ENCODE measurements at regions not wholly inside any gene's neighbourhood (a gene's known extent, or its start where the extent isn't known, plus 50 kb on each side); places are given as distances from the start of the nearest gene placed in this dataset.

DNA sequence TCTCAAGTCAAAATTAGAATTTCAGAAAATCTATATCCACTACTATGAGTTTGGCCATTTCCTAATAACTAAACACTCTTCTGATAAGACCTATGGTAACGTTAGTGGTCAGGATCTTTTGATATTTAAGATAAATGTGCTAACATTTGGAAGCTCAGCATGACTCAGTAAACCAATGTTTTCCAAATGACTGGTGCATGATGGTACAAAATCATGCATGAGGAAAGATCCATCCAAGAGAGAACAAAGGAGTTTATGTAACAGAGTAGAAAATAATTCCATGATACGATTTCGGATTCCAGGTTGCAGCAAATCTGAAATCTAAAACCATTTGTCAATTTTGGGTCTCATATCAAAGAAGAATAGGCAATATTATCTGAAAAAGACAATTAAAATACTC, 279.2 kb downstream of the NSG2 start:
- H3K4me3 ChIP-seq, result no peak overlapping the region
- H3K27ac ChIP-seq, result no peak overlapping the region

DNA sequence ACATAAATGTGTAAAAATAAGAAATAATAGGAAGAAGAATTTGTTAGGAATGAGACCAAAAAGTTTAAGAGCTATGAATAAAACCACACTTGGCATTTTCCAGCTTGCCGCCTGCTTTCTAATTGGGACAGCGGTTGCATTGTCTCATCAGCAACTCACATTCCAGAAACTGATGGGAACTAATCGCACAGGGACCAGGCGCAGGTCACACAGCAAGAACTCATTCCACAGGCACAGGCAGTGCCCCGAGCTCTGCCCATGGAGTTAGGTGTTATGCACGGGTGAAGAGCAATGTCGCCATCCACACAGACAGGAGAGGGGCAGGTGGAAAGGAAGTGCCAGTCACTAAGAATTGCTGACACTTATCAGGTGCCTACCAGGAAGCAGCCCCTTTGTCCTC, 279.9 kb downstream of the NSG2 start:
- H3K27ac ChIP-seq, result no peak overlapping the region
- H3K4me3 ChIP-seq, result no peak overlapping the region

DNA sequence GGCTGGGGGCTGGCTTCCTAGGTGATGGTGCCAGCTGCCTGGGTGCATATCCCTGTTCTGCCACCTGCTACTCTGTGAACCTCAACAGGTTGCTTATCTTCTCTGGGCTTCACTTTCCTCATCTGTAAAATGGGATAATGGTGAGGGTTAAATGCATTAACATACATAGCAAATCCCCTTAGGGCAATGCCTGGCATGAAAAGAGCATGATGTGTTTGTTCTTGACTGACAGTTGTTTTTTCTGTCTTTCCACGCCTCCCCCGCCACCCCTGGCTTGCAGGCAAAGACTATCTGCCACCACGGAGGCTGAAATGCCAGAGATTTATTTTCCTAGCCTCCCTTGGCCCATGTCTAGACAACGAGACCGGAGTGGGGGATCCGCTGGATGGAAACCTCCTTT, 280.5 kb downstream of the NSG2 start:
- H3K27ac ChIP-seq, result no peak overlapping the region
- H3K4me3 ChIP-seq, result no peak overlapping the region

DNA sequence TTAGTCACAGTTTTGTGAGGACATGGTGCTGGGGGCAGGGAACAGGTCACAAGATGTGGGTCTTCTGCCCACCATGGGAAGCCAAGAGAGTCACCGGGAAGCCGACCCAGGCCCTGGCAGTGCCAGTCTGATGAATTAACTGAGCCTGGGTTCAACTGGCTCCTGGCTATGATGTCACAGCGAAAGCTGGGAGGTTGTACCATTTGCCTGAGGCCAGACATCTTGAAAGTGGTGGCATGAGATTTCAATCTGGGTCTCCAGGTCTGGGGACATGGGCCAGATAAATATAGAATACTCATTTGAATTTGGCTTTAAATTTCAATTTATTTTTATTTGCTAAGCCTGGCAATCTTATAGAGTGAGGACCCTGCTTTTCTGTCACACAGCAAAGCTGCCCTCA, 280.9 kb downstream of the NSG2 start:
- Histone ChIP-seq H3K27ac (no peak overlapping the region), H3K4me3 (no peak overlapping the region)

DNA sequence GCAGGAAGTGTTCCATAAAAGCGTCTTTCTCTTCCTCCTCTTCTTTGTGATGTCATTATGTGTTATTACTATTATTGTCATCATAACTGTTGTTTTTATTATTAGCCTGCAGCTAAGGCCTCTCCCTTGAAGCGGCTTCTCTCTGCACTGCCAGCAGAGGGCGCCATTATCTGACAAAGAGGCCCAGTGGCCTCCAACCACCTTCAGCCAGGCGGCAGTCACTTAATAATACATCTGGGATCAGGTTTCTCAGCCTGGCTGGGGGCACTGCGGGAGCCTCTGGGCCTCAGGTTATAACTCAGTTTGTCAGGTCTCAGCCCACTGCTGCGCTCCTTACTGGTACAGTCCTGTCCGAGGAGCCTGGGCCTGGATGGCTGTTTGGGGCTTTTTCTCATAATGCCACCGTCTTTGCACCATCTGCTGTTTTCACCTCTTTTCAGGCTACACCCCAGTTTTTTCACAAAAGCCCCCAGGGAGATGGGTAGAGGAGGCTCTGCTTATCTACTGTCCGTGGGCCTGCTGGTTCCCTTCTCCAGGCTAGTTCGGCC, 281.9 kb downstream of the NSG2 start:
- Histone ChIP-seq H3K4me3 (no peak overlapping the region), H3K27ac (peak overlapping the region in 1 of 21 experiments; percentile 76)

DNA sequence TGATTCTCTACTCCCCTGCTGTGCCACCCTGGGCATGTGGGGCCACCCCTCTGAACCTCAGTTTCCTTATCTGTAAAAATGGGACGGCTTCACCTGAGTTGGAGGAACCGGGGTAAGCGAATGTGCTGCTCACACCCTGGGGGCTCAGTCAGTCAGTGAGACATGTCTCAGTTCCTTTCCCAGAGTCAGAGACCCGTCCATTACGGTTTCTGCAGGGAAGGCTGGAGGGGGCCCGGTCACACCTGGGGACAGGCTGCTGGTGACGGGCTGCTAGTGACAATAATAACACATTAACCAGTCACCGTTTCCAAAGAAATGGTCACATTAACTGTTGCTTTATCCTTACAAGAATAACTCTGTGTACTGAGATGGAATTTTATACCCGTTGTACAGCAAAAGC, 282.4 kb downstream of the NSG2 start:
- Histone ChIP-seq H3K27ac (peak overlapping the region in 1 of 21 experiments; percentile 76), H3K4me3 (no peak overlapping the region)

DNA sequence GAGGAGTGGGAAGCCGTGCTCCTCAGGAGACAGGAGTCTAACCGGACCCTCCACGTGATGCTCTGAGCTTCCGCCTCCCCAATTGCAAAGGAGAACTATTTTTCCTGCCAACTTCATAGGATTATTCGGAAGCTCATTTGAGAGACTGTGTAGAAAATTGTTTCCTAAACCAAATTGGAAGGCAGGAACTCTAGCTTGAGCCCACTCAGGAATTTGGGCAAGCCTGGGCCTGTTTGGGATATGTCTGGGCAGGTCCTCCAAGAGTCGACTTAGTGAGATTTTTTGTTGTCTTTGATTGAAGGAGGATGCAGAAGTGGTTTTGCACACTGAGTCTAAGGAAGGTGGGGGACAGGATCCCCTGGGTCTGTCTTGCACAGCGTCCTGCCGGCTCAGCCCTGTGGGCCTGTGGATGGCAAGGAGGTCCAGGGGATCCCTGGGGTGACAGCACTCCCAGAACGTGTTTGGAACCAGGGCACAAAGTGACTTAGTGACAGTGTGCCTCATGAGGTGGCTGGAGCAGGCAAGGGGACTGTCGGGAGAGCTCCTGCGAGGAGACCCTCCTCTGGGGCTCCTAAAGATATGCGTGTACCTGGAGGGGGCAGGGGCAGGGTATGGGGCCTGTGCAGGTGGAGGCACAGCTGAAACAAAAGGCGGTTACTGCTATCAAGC, 283.3 kb downstream of the NSG2 start:
- Histone ChIP-seq H3K4me3 (no peak overlapping the region), H3K27ac (peak overlapping the region in 2 of 21 experiments; percentile 31 to 76)

DNA sequence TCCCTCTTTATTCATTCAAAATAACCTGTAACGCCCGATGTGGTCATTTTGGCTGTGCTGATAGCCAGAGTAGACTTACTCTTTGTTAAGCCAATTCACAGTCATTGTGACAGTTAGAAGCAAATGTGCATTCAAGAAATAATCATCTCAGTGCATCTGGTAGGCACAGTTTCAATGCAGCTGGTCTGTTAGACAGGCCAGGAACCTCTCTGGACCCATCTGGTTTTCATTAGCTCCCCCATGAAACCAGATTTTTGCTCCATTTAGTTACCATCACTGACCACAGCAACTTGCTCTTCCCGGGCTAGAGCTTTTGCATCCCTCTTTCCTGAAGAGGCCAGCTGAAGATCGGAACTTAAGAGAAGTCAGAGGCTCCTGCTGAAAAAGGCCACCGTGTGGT, 284.2 kb downstream of the NSG2 start:
- Histone ChIP-seq H3K4me3 (no peak overlapping the region), H3K27ac (peak overlapping the region in 2 of 21 experiments; percentile 31 to 76)

DNA sequence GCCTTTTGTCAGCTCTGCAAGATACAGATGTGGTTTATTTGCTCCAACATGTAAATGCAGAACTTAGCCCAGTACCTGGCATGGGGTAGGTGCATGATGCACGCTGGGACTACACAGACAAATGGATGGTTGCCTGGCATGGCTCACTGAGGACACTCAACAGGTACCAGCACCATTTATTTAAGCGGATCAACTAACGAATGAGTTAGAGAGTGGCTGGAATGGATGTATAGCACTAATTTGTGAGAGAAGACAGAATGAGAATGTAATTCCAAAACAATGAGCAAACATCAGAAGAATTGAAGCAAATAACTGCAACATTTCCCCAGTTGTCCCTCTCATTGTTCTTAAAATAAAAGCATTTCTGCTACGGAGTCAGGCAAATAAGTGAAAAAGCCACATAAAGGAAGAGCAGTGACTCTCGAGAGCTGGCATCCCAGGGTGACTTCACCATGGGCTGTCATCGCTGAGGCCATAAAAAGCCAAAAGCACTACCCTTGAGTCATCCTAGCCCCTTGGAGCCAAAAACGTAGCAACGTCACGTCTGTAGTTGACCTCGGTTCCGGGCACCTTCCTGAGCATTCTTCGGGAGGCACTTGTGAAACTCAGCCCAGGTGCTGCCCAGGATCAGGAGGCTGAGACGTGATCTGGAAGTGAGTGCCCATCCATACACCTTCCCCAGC, 290.3 kb downstream of the NSG2 start:
- no peak overlapping the region for H3K27ac ChIP-seq

DNA sequence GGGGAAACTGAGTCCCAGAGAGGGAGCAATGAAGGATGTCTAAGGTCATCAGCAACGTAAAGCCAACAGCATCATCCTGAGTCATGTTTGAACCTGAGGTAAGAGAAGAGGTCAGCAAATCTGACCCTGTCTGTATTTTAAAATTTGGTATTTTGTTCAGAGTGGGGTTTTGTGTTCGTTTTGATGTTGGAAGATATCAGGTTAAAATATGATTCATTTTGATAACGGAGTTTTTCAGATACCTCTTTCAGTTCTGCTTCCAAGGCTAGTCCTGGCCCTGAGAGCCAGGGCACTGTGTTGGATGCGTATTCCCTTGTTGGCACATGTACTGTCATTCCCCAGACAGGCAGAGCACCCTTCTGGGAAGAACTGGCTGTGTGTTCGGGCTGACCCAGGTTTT, 291.0 kb downstream of the NSG2 start:
- no peak overlapping the region for H3K4me3 ChIP-seq
- H3K27ac ChIP-seq, result no peak overlapping the region

More for the DNA sequence above, 290.3 kb downstream of the NSG2 start:
- no peak overlapping the region for H3K4me3 ChIP-seq

DNA sequence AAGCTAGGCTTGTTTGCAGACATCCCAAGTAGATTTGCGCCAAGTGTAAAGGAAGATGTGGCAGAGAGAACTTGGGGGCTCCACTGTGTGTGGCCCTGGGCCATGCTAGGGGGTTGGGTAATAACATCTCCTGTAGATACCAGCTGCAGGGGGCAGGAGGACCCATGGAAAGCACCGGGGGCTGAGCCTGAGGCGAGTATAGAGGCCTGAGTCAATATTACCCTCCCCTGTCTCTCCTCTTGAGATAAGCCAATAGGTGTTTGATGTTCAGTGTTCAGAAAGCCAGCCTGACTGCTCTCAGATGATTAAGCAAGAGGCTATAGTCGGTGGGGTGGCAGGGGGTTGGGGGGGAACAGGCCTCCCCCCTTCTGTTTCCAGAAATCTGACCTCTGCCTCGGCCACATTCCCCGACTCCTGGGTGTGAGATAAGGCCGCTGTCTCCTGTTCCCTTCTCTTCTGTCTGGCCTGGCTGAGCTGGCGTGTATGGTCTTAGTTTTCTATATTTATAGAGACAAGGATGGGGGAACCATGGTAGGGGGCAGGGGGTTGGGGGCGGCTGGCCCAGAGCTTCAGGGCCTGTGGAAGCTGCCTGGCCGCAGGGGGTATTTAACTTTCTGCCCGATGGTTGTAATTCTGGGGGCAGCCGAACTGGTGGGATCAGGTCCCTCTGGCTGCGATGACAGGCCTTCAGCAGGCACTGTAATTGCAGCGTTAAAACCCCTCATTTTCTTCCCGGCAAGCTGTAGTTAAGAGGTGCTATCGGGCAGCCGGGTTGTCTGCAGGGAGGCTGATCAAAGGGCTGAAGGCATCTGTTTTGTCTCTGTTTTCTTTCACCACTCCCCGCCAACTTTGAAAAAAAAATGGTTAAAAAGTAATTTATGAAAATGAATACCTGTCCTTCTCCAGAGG, 292.0 kb downstream of the NSG2 start:
- Histone ChIP-seq H3K4me3 (no peak overlapping the region), H3K27ac (no peak overlapping the region)

DNA sequence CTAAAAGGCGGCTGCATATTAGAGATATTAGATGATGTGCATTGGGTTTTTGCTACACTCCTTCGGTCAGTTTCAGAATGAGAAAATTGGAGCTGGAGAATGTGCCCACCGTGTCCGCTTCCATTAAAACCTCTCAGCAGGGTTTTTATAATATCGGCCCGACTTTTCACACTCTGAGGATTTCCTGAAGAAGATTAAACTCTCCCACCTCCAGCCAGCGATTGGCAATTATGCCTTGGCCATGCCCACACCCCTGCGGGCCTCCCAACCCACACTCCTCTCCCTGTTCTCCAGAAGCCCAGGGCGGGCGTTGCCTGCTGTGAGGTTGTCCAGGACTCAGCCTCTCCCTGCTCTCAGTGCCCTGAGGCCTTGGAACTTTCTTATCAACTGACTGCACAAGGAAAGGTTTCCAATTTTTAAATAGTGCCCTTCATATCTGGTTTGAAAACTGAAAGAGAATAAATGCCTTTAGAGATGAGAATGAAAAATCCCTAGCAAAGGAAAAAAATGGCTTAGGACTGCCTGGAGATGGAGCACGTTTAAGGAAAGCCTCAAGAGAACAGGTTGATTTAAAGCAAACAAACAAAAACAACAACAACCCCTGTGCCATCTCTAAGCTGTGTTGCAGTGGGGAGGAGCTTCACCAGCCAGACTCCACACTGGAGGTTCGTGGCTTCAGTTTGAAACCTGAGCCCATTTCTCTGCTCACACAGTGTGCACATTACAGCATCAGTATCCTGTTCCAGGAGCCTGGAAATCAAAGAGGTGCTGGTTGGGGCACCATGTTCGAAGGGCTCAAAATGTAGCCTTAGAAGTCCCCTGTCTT, 292.9 kb downstream of the NSG2 start:
- H3K27ac ChIP-seq, result no peak overlapping the region
- no peak overlapping the region for H3K4me3 ChIP-seq

DNA sequence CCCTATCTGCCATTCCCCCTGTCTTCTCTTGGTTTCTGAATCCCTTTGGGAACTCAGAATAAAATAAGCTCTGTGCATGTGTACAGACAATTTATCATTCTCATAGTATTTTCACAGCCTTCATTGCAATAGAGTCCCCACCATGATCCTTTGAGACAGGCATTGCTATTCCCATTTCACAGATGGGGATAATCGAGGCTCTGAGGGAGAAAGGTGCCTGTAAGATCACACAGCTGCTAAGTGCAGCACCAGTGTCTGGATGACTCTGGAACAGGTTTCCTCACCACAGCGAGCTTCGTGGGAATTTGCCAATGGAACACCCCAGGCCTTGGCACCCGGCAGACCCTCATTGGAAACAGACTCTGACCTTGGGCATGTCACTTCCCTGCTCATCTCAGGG, 293.6 kb downstream of the NSG2 start:
- H3K27ac ChIP-seq, result no peak overlapping the region
- no peak overlapping the region for H3K4me3 ChIP-seq

DNA sequence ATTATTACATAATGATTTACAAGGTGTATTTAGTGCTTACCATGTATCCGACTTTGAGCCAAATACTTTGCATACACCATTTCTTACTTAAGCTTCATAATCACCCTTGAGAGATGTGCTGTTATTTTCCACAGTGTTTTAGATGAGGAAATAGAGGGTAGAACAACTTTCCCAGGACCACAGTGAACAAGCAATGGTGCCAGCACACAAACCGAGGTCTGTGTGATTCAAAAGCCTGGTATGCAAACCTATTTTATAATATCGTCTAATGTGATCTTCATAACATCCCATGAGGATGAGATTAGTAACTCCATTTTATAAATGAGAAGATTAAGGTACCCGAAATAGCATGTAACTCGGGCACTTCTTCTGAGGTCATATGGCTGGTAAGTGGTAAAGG, 294.7 kb downstream of the NSG2 start:
- no peak overlapping the region for H3K27ac ChIP-seq
- H3K4me3 ChIP-seq, result no peak overlapping the region

DNA sequence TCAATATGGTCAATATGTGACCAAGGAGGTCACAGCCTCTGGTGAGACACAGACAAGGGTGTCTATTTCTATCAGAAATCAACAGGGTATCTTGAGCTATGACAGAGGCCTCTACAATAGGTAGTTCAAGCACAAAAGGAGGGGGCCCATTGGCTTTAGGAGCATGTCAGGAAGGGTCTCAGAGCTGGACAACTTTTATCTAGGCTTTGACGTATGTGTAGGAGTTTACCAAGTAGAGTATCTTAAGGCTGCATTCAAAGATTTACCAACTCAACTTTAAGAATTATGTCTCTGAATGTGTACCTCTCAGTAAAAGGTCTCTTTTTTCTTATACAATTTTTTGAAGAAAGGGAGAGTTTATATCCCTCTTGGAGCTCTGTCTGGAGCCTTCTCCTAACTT, 297.2 kb downstream of the NSG2 start:
- H3K4me3 ChIP-seq, result no peak overlapping the region
- H3K27ac ChIP-seq, result no peak overlapping the region

DNA sequence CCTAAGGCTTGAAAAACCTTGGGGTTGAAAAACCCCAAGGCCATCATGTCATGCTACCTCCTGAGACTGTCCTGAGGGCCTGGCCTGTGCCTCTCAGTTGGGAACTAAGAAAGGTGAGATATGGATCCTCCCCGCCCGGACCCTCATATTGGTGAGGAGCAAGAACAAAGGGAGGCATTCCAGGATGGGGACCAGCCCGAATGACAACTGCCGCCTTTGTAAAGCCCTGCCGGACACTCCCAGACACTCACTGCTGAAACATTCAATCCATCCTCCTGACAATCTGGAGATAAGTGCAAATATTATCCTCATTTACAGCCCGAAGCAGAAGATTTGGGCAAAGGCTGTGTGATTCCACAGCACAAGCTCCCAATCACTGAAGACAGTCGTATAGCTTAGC, 298.3 kb downstream of the NSG2 start:
- H3K4me3 ChIP-seq, result no peak overlapping the region
- H3K27ac ChIP-seq, result no peak overlapping the region

DNA sequence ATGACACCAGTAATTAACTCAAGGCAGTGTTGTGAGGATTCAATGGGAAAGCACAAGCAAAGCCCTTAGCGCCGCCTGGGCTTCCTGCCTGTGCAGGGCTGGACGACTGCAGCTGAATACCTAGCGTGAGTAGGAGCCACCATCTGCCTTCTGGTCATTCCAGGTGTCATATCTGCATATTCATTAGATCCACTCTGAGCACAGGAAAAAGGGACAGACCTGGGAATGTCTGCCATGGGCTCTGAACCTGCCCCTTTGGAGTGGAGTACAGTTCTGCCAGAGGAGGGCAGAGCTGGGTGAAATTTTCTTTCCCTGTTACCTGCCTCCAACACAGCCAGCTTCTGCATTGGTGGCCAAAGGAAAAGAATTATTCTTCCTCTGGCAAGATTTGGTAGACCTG, 298.8 kb downstream of the NSG2 start:
- Histone ChIP-seq H3K4me3 (no peak overlapping the region), H3K27ac (no peak overlapping the region)

DNA sequence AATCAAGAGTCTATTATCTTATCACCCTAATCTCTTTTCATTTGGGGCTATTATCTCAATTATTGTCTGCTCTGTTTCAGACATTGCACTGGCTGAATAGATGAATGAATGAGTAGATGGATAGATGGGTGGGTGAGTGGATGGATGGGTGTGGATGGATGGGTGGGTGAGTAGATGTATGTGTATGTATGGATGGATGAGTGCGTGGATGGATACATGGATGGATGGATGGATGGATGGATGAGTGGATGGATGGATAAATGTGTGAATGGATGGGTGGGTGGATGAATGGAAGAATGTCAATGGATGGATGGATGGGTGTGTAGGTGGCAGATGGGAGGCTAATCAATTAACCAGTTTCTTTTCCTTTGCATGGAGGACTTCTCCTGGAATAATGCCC, 301.7 kb downstream of the NSG2 start:
- no peak overlapping the region for H3K27ac ChIP-seq
- no peak overlapping the region for H3K4me3 ChIP-seq

DNA sequence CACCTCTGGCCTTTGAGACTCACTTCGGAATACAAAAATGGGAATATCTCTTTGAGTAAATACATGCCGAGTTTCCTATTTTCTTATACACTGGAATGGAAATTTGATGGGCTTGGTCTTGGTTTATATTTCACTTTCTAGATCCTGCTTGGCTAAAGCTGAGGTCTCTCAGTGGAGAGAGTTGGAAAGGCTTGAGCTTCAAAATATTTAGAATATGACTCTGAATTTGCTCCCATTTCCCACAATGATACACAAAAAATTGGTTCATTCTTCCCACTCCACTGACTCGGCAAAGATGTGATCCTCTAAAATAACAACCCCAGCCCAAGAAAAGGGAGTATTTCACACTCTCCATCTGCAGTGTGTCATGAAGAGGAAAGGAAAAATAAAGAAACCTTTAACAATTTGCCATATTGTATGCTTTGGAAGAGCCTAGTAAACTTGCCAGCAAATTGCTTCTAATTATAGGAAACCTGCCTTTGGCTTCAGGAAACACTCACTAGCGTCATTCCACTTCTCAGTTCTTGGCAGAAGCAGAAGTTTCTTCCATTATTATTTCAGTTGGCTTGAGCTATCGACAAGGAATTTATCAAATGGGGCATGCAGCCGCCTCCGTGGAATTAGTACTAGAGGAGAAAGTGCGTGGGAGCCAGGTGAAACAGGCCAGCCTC, 302.9 kb downstream of the NSG2 start:
- no peak overlapping the region for H3K4me3 ChIP-seq
- H3K27ac ChIP-seq, result no peak overlapping the region
